ENCODE measurements at regions not wholly inside any gene's neighbourhood (a gene's known extent, or its start where the extent isn't known, plus 50 kb on each side); places are given as distances from the start of the nearest gene placed in this dataset.

GRCh38 chr11:131121426-131122333 is 205.4 kb upstream of the SNX19 start:
- Histone ChIP-seq H2AFZ (ENCODE audit: low read depth, low read length, poor library complexity, severe bottlenecking) (no peak overlapping the region), H3K79me2 (ENCODE audit: insufficient read depth, low read length) (no peaks in the 10 kb centered on the region), H3K9me2 (ENCODE audit: insufficient read depth) (no peaks in the 10 kb centered on the region), H3K9me3 (ENCODE audit: control insufficient read depth in 1 of 2, insufficient read depth in 1 of 2, low read depth in 1 of 2, low read length in 2 of 2) (no peaks in the 10 kb centered on the region; a peak in 1 of 4 replicates), H3K27ac (ENCODE audit: low read depth, low read length) (no peak overlapping the region), H3K27me3 (ENCODE audit: insufficient read depth, low read length) (no peaks in the 10 kb centered on the region), H3K4me3 (replicated peaks in 1 of 2; ENCODE audit: low read depth in 1 of 2, low read length in 2 of 2) (no peak overlapping the region), H3K4me2 (ENCODE audit: low read length) (no peak overlapping the region), H3K4me1 (ENCODE audit: control insufficient read depth in 1 of 2, insufficient read depth in 2 of 2, low read length in 2 of 2) (no peaks in the 10 kb centered on the region), H3K9ac (ENCODE audit: low read length) (no peak overlapping the region), H4K20me1 (ENCODE audit: insufficient read depth) (no peaks in the 10 kb centered on the region), H3K36me3 (ENCODE audit: control insufficient read depth in 1 of 2, insufficient read depth in 2 of 2, low read length in 2 of 2) (no peaks in the 10 kb centered on the region)
- intact Hi-C loops (cut with micrococcal nuclease): no loop called here
- no peak for DNase-seq (ENCODE audit: low read depth, low spot score)
- CTCF ChIA-PET: no interaction called here
- POLR2A ChIA-PET: no interaction called here
- no TSS peak for BruUV-seq (replicated peaks)
- no peak for ATAC-seq
- RAD21 ChIA-PET (ENCODE audit: low non-redundant PET in 1 of 2, low total read pairs in 2 of 2, uncharacterized antibody in 2 of 2, unreplicated experiment in 2 of 2): no interaction called here
- TF ChIP-seq EZH2 (IDR thresholded peaks at IDR 0.05) (no peak), ZBTB33 (IDR thresholded peaks at IDR 0.05; ENCODE audit: extremely low read depth, insufficient replicate concordance, low read length) (no peak), EZH2phosphoT487 (IDR thresholded peaks at IDR 0.05; ENCODE audit: borderline replicate concordance) (no peak), ELF1 (IDR thresholded peaks at IDR 0.05; ENCODE audit: borderline replicate concordance, low read depth) (no peak), TCF7L2 (IDR thresholded peaks at IDR 0.05; ENCODE audit: borderline replicate concordance, extremely low read depth, insufficient read depth, insufficient read length) (no peak), SIN3A (IDR thresholded peaks at IDR 0.05; ENCODE audit: low read depth) (no peak), YY1 (IDR thresholded peaks at IDR 0.05; ENCODE audit: extremely low read depth, insufficient replicate concordance, low read depth, low read length) (no peak), POLR2AphosphoS5 (IDR thresholded peaks at IDR 0.05; ENCODE audit: low read depth, low read length) (no peak), CBX3 (IDR thresholded peaks at IDR 0.05; ENCODE audit: low read depth) (no peak), MAX (IDR thresholded peaks at IDR 0.05) (no peak), CEBPB (IDR thresholded peaks at IDR 0.05; ENCODE audit: low read depth) (no peak), REST (IDR thresholded peaks at IDR 0.05; ENCODE audit: low read depth) (no peak), ATF3 (IDR thresholded peaks at IDR 0.05) (no peak), ZNF274 (IDR thresholded peaks at IDR 0.05; ENCODE audit: low read depth, low read length) (no peak), SP1 (IDR thresholded peaks at IDR 0.05; ENCODE audit: low read depth) (no peak), EGR1 (IDR thresholded peaks at IDR 0.05; ENCODE audit: low read depth) (no peak), RAD21 (IDR thresholded peaks at IDR 0.05; ENCODE audit: low read depth) (no peak), JUND (IDR thresholded peaks at IDR 0.05) (no peak), CTCF (IDR thresholded peaks at IDR 0.05 in 2 of 3, conservative IDR thresholded peaks at IDR 0.05 in 1 of 3; ENCODE audit: borderline replicate concordance in 1 of 3, insufficient read depth in 1 of 3, low read depth in 2 of 3, low read length in 2 of 3) (no peak)
